Type B pancreatic cell (in vitro differentiated cells): ENCODE measurements at regions not wholly inside any gene's neighbourhood (a gene's known extent, or its start where the extent isn't known, plus 50 kb on each side); places are given as distances from the start of the nearest gene placed in this dataset.

Experiments
- DNase-seq: peaks from one replicate; pipeline ENCODE4 v3.0.0; 2021; ENCODE audit warnings: mixed read lengths; ENCODE audit not compliant: unreplicated experiment; ENCODE audit errors: extremely low spot score
- H3K27ac Mint-ChIP-seq: 2 replicates; pipeline ENCODE4 v1.8.0; 2021; ENCODE audit warnings: mild to moderate bottlenecking, mixed read lengths
- H3K27me3 Mint-ChIP-seq: 2 replicates; pipeline ENCODE4 v1.8.0; 2021; ENCODE audit warnings: mixed read lengths
- H3K36me3 Mint-ChIP-seq: 2 replicates; pipeline ENCODE4 v1.8.0; 2021; ENCODE audit warnings: mixed read lengths
- H3K4me1 Mint-ChIP-seq: one replicate; pipeline ENCODE4 v1.8.0; 2021; ENCODE audit warnings: mixed read lengths; ENCODE audit not compliant: unreplicated experiment
- H3K4me3 Mint-ChIP-seq: 2 replicates; pipeline ENCODE4 v1.8.0; 2021; ENCODE audit warnings: mild to moderate bottlenecking, mixed read lengths
- H3K9me3 Mint-ChIP-seq: 2 replicates; pipeline ENCODE4 v1.8.0; 2021; ENCODE audit warnings: mixed read lengths
- TF ChIP-seq, protein P1 (sequence below): fragments of 200-600 bp; sonication (generic); conservative IDR thresholded peaks from 2 replicates; pipeline ENCODE4 v1.5.0; 2021; ENCODE audit warnings: antibody characterized with exemption, mild to moderate bottlenecking

DNA sequence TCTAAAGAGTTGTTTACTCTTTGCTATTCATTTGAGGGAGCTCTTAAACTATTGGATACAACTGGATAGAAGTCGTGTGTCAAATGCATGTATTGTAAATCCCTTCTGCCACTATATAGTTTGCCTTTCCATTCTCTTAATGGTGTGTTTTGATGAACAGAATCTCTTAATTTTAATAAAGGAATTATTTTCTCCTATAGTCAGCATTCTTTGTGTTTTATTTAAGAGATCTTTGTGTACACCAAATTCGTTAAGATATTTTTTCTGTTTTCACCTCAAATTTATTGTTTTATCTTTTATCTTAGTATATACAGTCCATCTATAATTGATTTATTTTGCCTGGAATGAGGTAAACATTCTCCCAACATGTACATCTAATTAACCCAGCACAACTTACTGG lies 551.5 kb upstream of the AGTR1 start:
- no peak overlapping the region for H3K4me3 Mint-ChIP-seq
- DNase-seq, result no peak
- no peaks in the 10 kb centered on the region for H3K27me3 Mint-ChIP-seq
- no peaks in the 10 kb centered on the region for H3K9me3 Mint-ChIP-seq
- TF ChIP-seq, protein P1, sequence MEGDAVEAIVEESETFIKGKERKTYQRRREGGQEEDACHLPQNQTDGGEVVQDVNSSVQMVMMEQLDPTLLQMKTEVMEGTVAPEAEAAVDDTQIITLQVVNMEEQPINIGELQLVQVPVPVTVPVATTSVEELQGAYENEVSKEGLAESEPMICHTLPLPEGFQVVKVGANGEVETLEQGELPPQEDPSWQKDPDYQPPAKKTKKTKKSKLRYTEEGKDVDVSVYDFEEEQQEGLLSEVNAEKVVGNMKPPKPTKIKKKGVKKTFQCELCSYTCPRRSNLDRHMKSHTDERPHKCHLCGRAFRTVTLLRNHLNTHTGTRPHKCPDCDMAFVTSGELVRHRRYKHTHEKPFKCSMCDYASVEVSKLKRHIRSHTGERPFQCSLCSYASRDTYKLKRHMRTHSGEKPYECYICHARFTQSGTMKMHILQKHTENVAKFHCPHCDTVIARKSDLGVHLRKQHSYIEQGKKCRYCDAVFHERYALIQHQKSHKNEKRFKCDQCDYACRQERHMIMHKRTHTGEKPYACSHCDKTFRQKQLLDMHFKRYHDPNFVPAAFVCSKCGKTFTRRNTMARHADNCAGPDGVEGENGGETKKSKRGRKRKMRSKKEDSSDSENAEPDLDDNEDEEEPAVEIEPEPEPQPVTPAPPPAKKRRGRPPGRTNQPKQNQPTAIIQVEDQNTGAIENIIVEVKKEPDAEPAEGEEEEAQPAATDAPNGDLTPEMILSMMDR, result no peak
- no peaks in the 10 kb centered on the region for H3K36me3 Mint-ChIP-seq
- no peak overlapping the region for H3K27ac Mint-ChIP-seq
- H3K4me1 Mint-ChIP-seq, result no peaks in the 10 kb centered on the region

DNA sequence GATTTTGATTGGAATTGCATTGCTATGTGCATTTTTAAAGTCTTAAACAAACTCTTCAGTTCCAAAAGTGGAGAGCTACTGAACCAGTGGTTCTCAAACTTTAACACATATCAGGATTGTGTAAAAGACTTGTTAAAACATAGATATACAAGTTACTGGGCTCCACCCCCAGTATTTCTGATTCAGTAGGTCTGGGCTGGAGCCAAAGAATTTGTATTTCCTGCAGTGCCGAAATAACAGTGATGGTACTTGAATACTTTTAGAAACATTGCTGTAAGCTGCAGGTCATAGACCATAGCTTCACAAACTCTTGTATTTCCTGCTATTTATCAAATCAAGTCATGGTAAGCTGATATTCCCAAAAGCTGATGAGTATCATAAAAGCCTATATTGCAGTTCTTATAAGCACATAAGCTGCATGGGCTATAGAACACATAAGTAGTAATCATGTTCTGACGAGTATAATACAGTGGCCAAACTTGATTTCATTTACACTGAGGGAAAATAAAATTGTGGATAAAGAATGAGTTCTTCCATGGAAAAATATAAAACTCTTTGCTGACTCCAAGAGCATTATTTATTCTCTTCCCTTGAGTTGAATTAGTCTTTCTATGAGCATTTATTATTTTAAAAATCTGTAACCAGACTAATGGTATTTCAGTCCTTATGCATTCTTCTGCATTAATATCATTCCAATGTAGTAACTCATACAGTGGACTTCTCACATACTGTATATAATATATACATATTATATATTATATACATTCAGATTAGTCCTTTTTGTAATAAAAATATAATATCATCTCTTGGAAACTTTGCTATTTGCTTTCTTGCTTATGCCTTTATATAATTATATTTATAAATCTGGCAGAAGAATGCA lies 550.5 kb upstream of the AGTR1 start:
- no peak overlapping the region for H3K4me3 Mint-ChIP-seq
- no peaks in the 10 kb centered on the region for H3K27me3 Mint-ChIP-seq
- TF ChIP-seq, protein P1, result no peak
- no peaks in the 10 kb centered on the region for H3K4me1 Mint-ChIP-seq
- H3K27ac Mint-ChIP-seq, result no peak overlapping the region
- H3K9me3 Mint-ChIP-seq, result peaks cover 5% of the 10 kb centered on the region
- no peak for DNase-seq
- H3K36me3 Mint-ChIP-seq, result no peaks in the 10 kb centered on the region

- Mint-ChIP-seq H3K4me1 (no peaks in the 10 kb centered on the region), H3K4me3 (no peak overlapping the region), H3K27ac (no peak overlapping the region), H3K9me3 (peaks cover 7% of the 10 kb centered on the region), H3K36me3 (no peaks in the 10 kb centered on the region), H3K27me3 (no peaks in the 10 kb centered on the region)
- TF ChIP-seq, protein P1, result no peak
- no peak for DNase-seq
These were observed 549.8 kb upstream of the AGTR1 start for GRCh38 chr3:148147903-148148302.

DNA sequence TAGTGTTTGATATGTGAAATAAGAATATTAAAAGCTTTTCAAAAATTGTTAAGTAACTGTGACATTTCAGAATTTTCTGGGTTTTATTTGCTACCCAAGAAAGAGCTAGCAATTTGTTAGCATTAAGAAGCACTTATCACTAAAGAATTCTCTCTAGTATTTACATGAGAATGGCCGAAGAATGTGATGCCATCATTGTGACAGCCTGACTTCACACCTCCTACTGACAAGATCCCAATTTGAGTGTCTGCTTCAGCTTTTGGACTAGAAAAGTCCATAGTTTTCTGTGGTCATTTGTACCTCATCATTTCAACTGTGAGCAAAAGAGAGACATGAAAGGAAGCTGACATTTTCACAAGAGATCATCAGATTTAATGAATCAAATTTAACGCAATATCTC lies 548.1 kb upstream of the AGTR1 start:
- H3K4me3 Mint-ChIP-seq, result no peak overlapping the region
- H3K27me3 Mint-ChIP-seq, result no peaks in the 10 kb centered on the region
- no peaks in the 10 kb centered on the region for H3K36me3 Mint-ChIP-seq
- H3K9me3 Mint-ChIP-seq, result peaks cover 9% of the 10 kb centered on the region
- no peaks in the 10 kb centered on the region for H3K4me1 Mint-ChIP-seq
- TF ChIP-seq, protein P1, result no peak
- no peak overlapping the region for H3K27ac Mint-ChIP-seq
- DNase-seq, result no peak

DNA sequence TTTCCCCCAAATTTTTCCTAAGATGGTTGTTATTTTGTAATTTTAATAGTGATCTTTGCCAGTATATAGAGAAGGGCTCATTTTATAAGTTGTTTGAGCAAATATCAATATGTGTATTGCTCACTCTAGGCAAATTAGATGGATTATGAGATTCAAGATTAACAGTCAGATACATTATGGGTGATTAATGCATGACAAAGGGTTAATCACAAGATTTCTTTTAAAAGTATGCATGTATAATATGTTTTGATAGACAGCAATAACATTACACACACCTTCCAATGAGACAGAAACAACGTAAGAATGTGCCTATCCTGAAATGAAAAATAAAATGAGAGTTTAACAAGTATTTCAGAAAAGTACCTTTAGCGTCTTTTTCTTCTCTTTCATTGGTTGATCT lies 547.6 kb upstream of the AGTR1 start:
- Mint-ChIP-seq H3K4me1 (no peaks in the 10 kb centered on the region), H3K9me3 (peaks cover 9% of the 10 kb centered on the region), H3K27ac (no peak overlapping the region), H3K36me3 (no peaks in the 10 kb centered on the region), H3K4me3 (no peak overlapping the region), H3K27me3 (no peaks in the 10 kb centered on the region)
- TF ChIP-seq, protein P1, result no peak
- DNase-seq, result no peak
